ENCODE measurements at regions not wholly inside any gene's neighbourhood (a gene's known extent, or its start where the extent isn't known, plus 50 kb on each side); places are given as distances from the start of the nearest gene placed in this dataset.

GRCh38 chrX:39639871-39640270 lies 457.9 kb downstream of the BCOR start:
- Histone ChIP-seq H3K36me3 (ENCODE audit: insufficient read depth, low read length) (no peaks in the 10 kb centered on the region), H3F3A (ENCODE audit: insufficient read depth, low read length, poor library complexity, severe bottlenecking) (no peaks in the 10 kb centered on the region), H3K4me2 (ENCODE audit: low read length) (no peak overlapping the region), H3K79me2 (replicated peaks; ENCODE audit: insufficient read depth, low read length) (no peaks in the 10 kb centered on the region), H3K27ac (ENCODE audit: low read length) (no peak overlapping the region), H4K20me1 (ENCODE audit: insufficient read depth) (no peaks in the 10 kb centered on the region), H3K27me3 (ENCODE audit: insufficient read depth, low read depth, low read length) (no peaks in the 10 kb centered on the region), H3K4me3 (ENCODE audit: low read length) (no peak overlapping the region), H3K9me2 (ENCODE audit: insufficient read depth, low read length) (no peaks in the 10 kb centered on the region), H2AFZ (ENCODE audit: low read depth, low read length) (no peak overlapping the region), H3K9ac (ENCODE audit: low read length) (no peak overlapping the region), H3K9me3 (ENCODE audit: low read length) (no peaks in the 10 kb centered on the region)
- TF ChIP-seq POLR2AphosphoS5 (IDR thresholded peaks at IDR 0.05) (no peak), CTCF (IDR thresholded peaks at IDR 0.05; ENCODE audit: poor library complexity, severe bottlenecking) (no peak), MXI1 (conservative IDR thresholded peaks at IDR 0.05; ENCODE audit: poor library complexity, severe bottlenecking) (no peak), SMC3 (conservative IDR thresholded peaks at IDR 0.05; ENCODE audit: poor library complexity) (no peak), EP300 (conservative IDR thresholded peaks at IDR 0.05; ENCODE audit: poor library complexity, severe bottlenecking) (no peak), REST (IDR thresholded peaks at IDR 0.05; ENCODE audit: borderline replicate concordance) (no peak), TAF1 (IDR thresholded peaks at IDR 0.05; ENCODE audit: low read depth) (no peak), EZH2 (IDR thresholded peaks at IDR 0.05; ENCODE audit: borderline replicate concordance, insufficient read depth, low read length, poor library complexity, severe bottlenecking) (no peak), RAD21 (conservative IDR thresholded peaks at IDR 0.05) (no peak)

- Histone ChIP-seq H4K20me1 (ENCODE audit: insufficient read depth) (no peaks in the 10 kb centered on the region), H3K79me2 (replicated peaks; ENCODE audit: insufficient read depth, low read length) (no peaks in the 10 kb centered on the region), H3K36me3 (ENCODE audit: insufficient read depth, low read length) (no peaks in the 10 kb centered on the region), H3K9ac (ENCODE audit: low read length) (no peak overlapping the region), H3K27ac (ENCODE audit: low read length) (no peak overlapping the region), H3K9me3 (ENCODE audit: low read length) (no peaks in the 10 kb centered on the region), H3K4me2 (ENCODE audit: low read length) (no peak overlapping the region), H3K4me3 (ENCODE audit: low read length) (no peak overlapping the region), H3K27me3 (ENCODE audit: insufficient read depth, low read depth, low read length) (no peaks in the 10 kb centered on the region), H3F3A (ENCODE audit: insufficient read depth, low read length, poor library complexity, severe bottlenecking) (no peaks in the 10 kb centered on the region), H2AFZ (ENCODE audit: low read depth, low read length) (no peak overlapping the region), H3K9me2 (ENCODE audit: insufficient read depth, low read length) (no peaks in the 10 kb centered on the region)
- TF ChIP-seq RAD21 (conservative IDR thresholded peaks at IDR 0.05) = no peak
- TF ChIP-seq SMC3 (conservative IDR thresholded peaks at IDR 0.05; ENCODE audit: poor library complexity) = no peak
- TF ChIP-seq REST (IDR thresholded peaks at IDR 0.05; ENCODE audit: borderline replicate concordance) = no peak
- no peak for TF ChIP-seq EZH2 (IDR thresholded peaks at IDR 0.05; ENCODE audit: borderline replicate concordance, insufficient read depth, low read length, poor library complexity, severe bottlenecking)
Observed at GRCh38 chrX:39640866-39641265, 456.9 kb downstream of the BCOR start.
